Colonic mucosa (tissue), 4 donors: ENCODE measurements at regions not wholly inside any gene's neighbourhood (a gene's known extent, or its start where the extent isn't known, plus 50 kb on each side); places are given as distances from the start of the nearest gene placed in this dataset.

Source experiments
- DNase-seq: peaks from one replicate; pipeline ENCODE4 v3.0.0-alpha.2; 2020
- H3K27ac ChIP-seq: fragments of 200-600 bp; one replicate; pipeline ENCODE4 v1.8.0; 2021
- H3K27me3 ChIP-seq: fragments of 200-600 bp; one replicate; pipeline ENCODE4 v1.8.0; 2021
- H3K36me3 ChIP-seq: fragments of 200-600 bp; one replicate; pipeline ENCODE4 v1.8.0; 2021
- H3K4me1 ChIP-seq: fragments of 200-600 bp; one replicate; pipeline ENCODE4 v1.8.0; 2021; ENCODE audit warnings: mild to moderate bottlenecking
- H3K4me3 ChIP-seq: fragments of 200-600 bp; one replicate; pipeline ENCODE4 v1.8.0; 2021
- H3K9ac ChIP-seq, 2 donors: one replicate each; pipeline ENCODE4 v1.7.0; 2013; ENCODE audit warnings: control low read depth in 2 of 2, low read depth in 2 of 2, low read length in 2 of 2
- H3K9me3 ChIP-seq: fragments of 200-600 bp; one replicate; pipeline ENCODE4 v1.8.0; 2021
- CTCF ChIP-seq: fragments of 200-600 bp; IDR thresholded peaks from one replicate; pipeline ENCODE4 v1.8.0; 2022; ENCODE audit warnings: antibody characterized with exemption, mild to moderate bottlenecking
- intact Hi-C: fragments of 100-400 bp; cut with DNase I; formaldehyde crosslinking; loops from one replicate; pipeline ENCODE4 v1.14.1; 2022
- donor health status: healthy.
- donor health status: DM: no; HTN: no; CAD: no.
- donor health status: DM: no; HTN: no; CAD: no.

DNA sequence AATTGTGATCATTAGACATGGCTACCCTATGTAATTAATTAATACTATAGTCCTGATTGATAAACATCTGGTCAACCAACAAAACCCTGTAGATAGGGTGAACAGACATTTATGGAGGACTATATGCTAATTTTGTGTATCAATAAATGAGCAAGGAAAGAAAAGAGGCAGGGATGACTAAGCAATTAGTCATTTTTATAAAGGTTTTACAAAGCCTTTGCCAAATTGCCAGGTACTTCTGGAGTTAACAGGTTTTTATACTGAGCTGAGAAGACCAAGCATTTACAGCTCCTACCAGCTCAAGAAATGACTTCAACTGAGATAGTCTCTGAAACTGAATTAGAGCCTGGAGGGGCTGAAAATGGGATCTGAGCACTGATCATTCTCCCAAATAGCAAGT is 186.8 kb upstream of the PRR20A start:
- Histone ChIP-seq H3K4me3 (no peak overlapping the region), H3K9me3 (no peaks in the 10 kb centered on the region), H3K27me3 (no peaks in the 10 kb centered on the region), H3K9ac (no peak overlapping the region), H3K36me3 (no peaks in the 10 kb centered on the region), H3K27ac (no peak overlapping the region), H3K4me1 (no peaks in the 10 kb centered on the region)
- no peak for DNase-seq
- no peak for TF ChIP-seq CTCF
- intact Hi-C loops: no loop called here

GRCh38 chr13:56975647-56976046 is 165.1 kb upstream of the PRR20A start:
- H3K9ac ChIP-seq: no peak overlapping the region
- no peaks in the 10 kb centered on the region for H3K36me3 ChIP-seq
- no peaks in the 10 kb centered on the region for H3K9me3 ChIP-seq
- no peak overlapping the region for H3K27ac ChIP-seq
- no peak for DNase-seq
- H3K27me3 ChIP-seq: no peaks in the 10 kb centered on the region
- no peak overlapping the region for H3K4me3 ChIP-seq
- intact Hi-C loops: no loop called here
- H3K4me1 ChIP-seq: no peaks in the 10 kb centered on the region
- no peak for TF ChIP-seq CTCF

DNA sequence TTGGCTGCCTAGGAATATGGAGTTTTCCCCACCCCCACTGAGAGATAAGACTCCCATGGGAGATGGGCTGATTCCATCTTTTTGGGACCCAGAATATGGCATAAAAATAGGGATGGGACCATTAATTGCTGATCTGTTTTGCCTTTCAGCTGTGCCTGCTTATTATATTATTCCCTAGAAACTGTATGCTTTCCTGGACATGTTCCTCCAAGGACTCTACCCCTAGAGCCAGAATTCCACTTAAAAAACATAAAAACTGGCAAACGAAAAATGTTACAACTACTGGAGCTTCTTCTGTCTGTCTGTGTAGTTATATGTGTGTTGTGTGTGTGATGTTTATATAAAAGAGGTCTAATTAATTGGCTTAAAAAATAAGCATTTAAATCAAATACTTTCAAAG is 159.9 kb upstream of the PRR20A start:
- no peak overlapping the region for H3K9ac ChIP-seq
- H3K27ac ChIP-seq: no peak overlapping the region
- no peak for DNase-seq
- TF ChIP-seq CTCF: no peak
- H3K36me3 ChIP-seq: no peaks in the 10 kb centered on the region
- H3K27me3 ChIP-seq: no peaks in the 10 kb centered on the region
- H3K4me3 ChIP-seq: no peak overlapping the region
- no peaks in the 10 kb centered on the region for H3K9me3 ChIP-seq
- intact Hi-C loops: no loop called here
- H3K4me1 ChIP-seq: no peaks in the 10 kb centered on the region

GRCh38 chr13:56986121-56986520 is 154.6 kb upstream of the PRR20A start:
- no peaks in the 10 kb centered on the region for H3K4me1 ChIP-seq
- H3K9me3 ChIP-seq: no peaks in the 10 kb centered on the region
- no peak overlapping the region for H3K4me3 ChIP-seq
- no peaks in the 10 kb centered on the region for H3K27me3 ChIP-seq
- no peak overlapping the region for H3K9ac ChIP-seq
- no peak for DNase-seq
- no peak for TF ChIP-seq CTCF
- intact Hi-C loops: no loop called here
- no peak overlapping the region for H3K27ac ChIP-seq
- H3K36me3 ChIP-seq: no peaks in the 10 kb centered on the region

- Histone ChIP-seq H3K36me3 (no peaks in the 10 kb centered on the region), H3K27me3 (no peaks in the 10 kb centered on the region), H3K27ac (no peak overlapping the region), H3K9ac (no peak overlapping the region), H3K4me3 (no peak overlapping the region), H3K4me1 (no peaks in the 10 kb centered on the region), H3K9me3 (no peaks in the 10 kb centered on the region)
- no peak for DNase-seq
- TF ChIP-seq CTCF: no peak
- intact Hi-C loops: no loop called here
Observed at GRCh38 chr13:56988543-56988942, 152.2 kb upstream of the PRR20A start.

- intact Hi-C loops: no loop called here
- no peak for TF ChIP-seq CTCF
- Histone ChIP-seq H3K4me1 (no peaks in the 10 kb centered on the region), H3K9me3 (no peaks in the 10 kb centered on the region), H3K27me3 (no peaks in the 10 kb centered on the region), H3K9ac (no peak overlapping the region), H3K36me3 (no peaks in the 10 kb centered on the region), H3K4me3 (no peak overlapping the region), H3K27ac (no peak overlapping the region)
- no peak for DNase-seq
Observed at GRCh38 chr13:57003682-57004081, 137.0 kb upstream of the PRR20A start.
